HepG2 (cell line): ENCODE measurements at regions not wholly inside any gene's neighbourhood (a gene's known extent, or its start where the extent isn't known, plus 50 kb on each side); places are given as distances from the start of the nearest gene placed in this dataset.

Experiments used
- ATAC-seq: fragments of 200-7000 bp; cut with Tn5 transposase; 3 replicates; pipeline ENCODE4 v1.9.1; 2020; ENCODE audit warnings: mild to moderate bottlenecking, moderate library complexity
- BruUV-seq: library from RNA; stranded (reverse); fragments of 400-500 nt; replicated peaks from 2 replicates; lab custom pipeline; 2021; lab: Mats Ljungman, UMichigan
- CTCF ChIA-PET: fragments of 300-600 bp; formaldehyde crosslinking; extraction: SDS; loops from one replicate; lab custom pipeline; 2021; ENCODE audit warnings: low total read pairs, inconsistent platforms, low intra/inter-chr PET ratio; lab: Yijun Ruan, JAX
- POLR2A ChIA-PET: fragments of 350-600 bp; sonication (Branson Sonifier 250); formaldehyde crosslinking; loops from one replicate; lab custom pipeline; 2020; ENCODE audit warnings: antibody characterized with exemption, inconsistent platforms; lab: Yijun Ruan, JAX
- DNase-seq: peaks from one replicate; pipeline ENCODE4 v3.0.0-alpha.2; 2015; ENCODE audit warnings: low spot score
- FAIRE-seq: peaks from 3 replicates; lab custom pipeline; 2011; peaks lifted over from hg19 to GRCh38; lab: Jason Lieb, UNC
- H2AFZ ChIP-seq: one replicate; pipeline ENCODE4 v1.6.1; 2011; ENCODE audit warnings: low read length, inconsistent platforms
- H3K27ac ChIP-seq: fragments of 300-600 bp; 3 replicates; pipeline ENCODE4 v1.8.0; 2011; ENCODE audit warnings: mixed run types, mild to moderate bottlenecking, mixed read lengths, low read length, inconsistent platforms; ENCODE audit not compliant: insufficient read depth; ENCODE audit errors: extremely low read length
- H3K27me3 ChIP-seq, 2 experiments: fragments of 200-600 bp in 1 of 2; 2 replicates in 1 of 2; 3 replicates in 1 of 2; pipeline versions ENCODE4 v1.6.0 to v1.8.0; 2011; ENCODE audit warnings: low read length in 2 of 2, mild to moderate bottlenecking in 2 of 2, moderate library complexity in 2 of 2, inconsistent platforms in 1 of 2; ENCODE audit not compliant: insufficient read depth in 2 of 2, control insufficient read depth in 1 of 2
- H3K36me3 ChIP-seq, 2 experiments: fragments of 200-600 bp in 1 of 2; replicated peaks in 1 of 2; 2 replicates in 1 of 2; 3 replicates in 1 of 2; pipeline versions ENCODE4 v1.5.1 to v1.8.0; 2011; ENCODE audit warnings: low read length in 2 of 2, inconsistent platforms in 1 of 2; ENCODE audit not compliant: insufficient read depth in 2 of 2, control insufficient read depth in 1 of 2
- H3K4me1 ChIP-seq: 2 replicates; pipeline ENCODE4 v1.5.1; 2012; ENCODE audit warnings: low read length, inconsistent platforms; ENCODE audit not compliant: insufficient read depth
- H3K4me2 ChIP-seq: 2 replicates; pipeline ENCODE4 v1.6.0; 2011; ENCODE audit warnings: low read depth, low read length, inconsistent platforms
- H3K4me3 ChIP-seq, 3 experiments: fragments of 200-600 bp in 1 of 3; sonication (generic), shearing (Covaris generic) in 1 of 3; replicated peaks in 1 of 3; 2 replicates each; pipeline ENCODE4 v1.5.1; 2011 to 2016; ENCODE audit warnings: low read length in 3 of 3, inconsistent platforms in 2 of 3, low read depth in 2 of 3, mild to moderate bottlenecking in 2 of 3, control low read depth in 1 of 3, mixed read lengths in 1 of 3; ENCODE audit not compliant: insufficient read depth in 1 of 3
- H3K79me2 ChIP-seq: one replicate; pipeline ENCODE4 v1.6.1; 2011; ENCODE audit warnings: low read length, inconsistent platforms; ENCODE audit not compliant: insufficient read depth
- H3K9ac ChIP-seq: 2 replicates; pipeline ENCODE4 v1.6.0; 2011; ENCODE audit warnings: mild to moderate bottlenecking, low read depth, low read length, inconsistent platforms; ENCODE audit not compliant: insufficient read depth
- H3K9me3 ChIP-seq: 2 replicates; pipeline ENCODE4 v1.5.1; 2012; ENCODE audit warnings: mild to moderate bottlenecking, low read length
- H4K20me1 ChIP-seq: 2 replicates; pipeline ENCODE4 v1.6.0; 2011; ENCODE audit warnings: inconsistent platforms, mild to moderate bottlenecking, low read length, moderate library complexity; ENCODE audit not compliant: insufficient read depth
- DR1 ChIP-seq: sonication (generic); formaldehyde crosslinking; IDR thresholded peaks from 2 replicates; pipeline ENCODE4 v1.8.0; 2021; ENCODE audit warnings: mild to moderate bottlenecking, missing genetic modification reagents, inconsistent platforms
- GATAD1 ChIP-seq: IDR thresholded peaks from 2 replicates; pipeline ENCODE4 v1.6.1; 2016; ENCODE audit warnings: missing genetic modification reagents, missing compliant biosample characterization
- LBX2 ChIP-seq: sonication (generic); formaldehyde crosslinking; IDR thresholded peaks from 2 replicates; pipeline ENCODE4 v1.5.0; 2020; ENCODE audit warnings: missing genetic modification reagents, mild to moderate bottlenecking, borderline replicate concordance
- RBAK ChIP-seq: sonication (generic); formaldehyde crosslinking; IDR thresholded peaks from 2 replicates; pipeline ENCODE4 v1.5.1; 2020; ENCODE audit warnings: mild to moderate bottlenecking, missing genetic modification reagents
- XRCC5 ChIP-seq: fragments of 200-400 bp; formaldehyde crosslinking; optimal IDR thresholded peaks from 2 replicates; pipeline ENCODE3; 2017; ENCODE audit warnings: mild to moderate bottlenecking, low read length
- ZNF224 ChIP-seq: sonication (generic); formaldehyde crosslinking; IDR thresholded peaks from 2 replicates; pipeline ENCODE4 v1.5.0; 2020; ENCODE audit warnings: mild to moderate bottlenecking, missing genetic modification reagents
- ZNF276 ChIP-seq: sonication (generic); formaldehyde crosslinking; IDR thresholded peaks from 2 replicates; pipeline ENCODE4 v1.4.0; 2020; ENCODE audit warnings: mild to moderate bottlenecking, low read depth, missing genetic modification reagents
- ZNF780A ChIP-seq: sonication (generic); formaldehyde crosslinking; IDR thresholded peaks from 2 replicates; pipeline ENCODE4 v1.8.0; 2022; ENCODE audit warnings: mild to moderate bottlenecking, missing genetic modification reagents, moderate library complexity
- WGBS: methylation state at CpG from one replicate; pipeline ENCODE4 v1.1.6; 2017; ENCODE audit warnings: low lambda C conversion rate; 5-methylcytosine and 5-hydroxymethylcytosine counted together
- in situ Hi-C: cut with HindIII; loops from 2 replicates; pipeline ENCODE4 v1.10.0; 2017; ENCODE audit warnings: low pct_unique_long_range_greater_than_20kb; ENCODE audit not compliant: extremely low pct_ligation_motif_present
- intact Hi-C: fragments of 100-400 bp; cut with micrococcal nuclease; formaldehyde crosslinking; loops from one replicate; pipeline ENCODE4 v1.10.0; 2022; ENCODE audit not compliant: unreplicated experiment

GRCh38 chr18:2312440-2312839 lies 258.9 kb downstream of the METTL4 start:
- ChIA-PET POLR2A (no interaction called here), CTCF (no interaction called here)
- Histone ChIP-seq H3K9me3 (no peaks in the 10 kb centered on the region), H3K79me2 (no peaks in the 10 kb centered on the region)
- no peak for TF ChIP-seq ZNF224
- no peak for TF ChIP-seq GATAD1
- no peak for TF ChIP-seq XRCC5
- TF ChIP-seq DR1 = no peak
- TF ChIP-seq ZNF276 (CRISPR knock-in tag) = no peak
- no peak for TF ChIP-seq ZNF780A
- TF ChIP-seq RBAK = no peak
- TF ChIP-seq LBX2 (CRISPR knock-in tag) = no peak
- TF ChIP-seq, all 625 proteins: peak for 0
- Histone ChIP-seq H2AFZ (no peak overlapping the region), H3K4me3 (no peak overlapping the region), H3K36me3 (no peaks in the 10 kb centered on the region), H3K27me3 (no peaks in the 10 kb centered on the region; a peak in 1 of 5 replicates), H4K20me1 (no peaks in the 10 kb centered on the region), H3K27ac (no peak overlapping the region), H3K4me2 (no peak overlapping the region), H3K9ac (no peak overlapping the region), H3K4me1 (peaks cover 12% of the 10 kb centered on the region)
- BruUV-seq = no TSS peak
- intact Hi-C loops = loop anchor here (10.0 kb wide), 1 partner anchor 48 kb away; no protein-coding TSS in a partner anchor
- in situ Hi-C loops = no loop called here
- DNase-seq = no peak
- FAIRE-seq = no peak
- no peak for ATAC-seq
- 16% methylated on average over 4 of the region's 4 CpGs for whole genome bisulfite sequencing
